GM12878 (cell line): ENCODE measurements at regions not wholly inside any gene's neighbourhood (a gene's known extent, or its start where the extent isn't known, plus 50 kb on each side); places are given as distances from the start of the nearest gene placed in this dataset.

Experiments
- CTCF ChIP-seq, 3 experiments: IDR thresholded peaks in 2 of 3; conservative IDR thresholded peaks in 1 of 3; 2 replicates each; pipeline ENCODE4 v1.5.1; 2011; ENCODE audit warnings: low read depth in 3 of 3, low read length in 3 of 3, mild to moderate bottlenecking in 3 of 3, control low read depth in 2 of 3, moderate library complexity in 2 of 3, inconsistent platforms in 1 of 3, mixed read lengths in 1 of 3; ENCODE audit not compliant: control insufficient read depth in 2 of 3, insufficient read depth in 1 of 3; ENCODE audit errors: extremely low read depth in 1 of 3
- SMAD1 ChIP-seq: fragments of 450-650 bp; IDR thresholded peaks from 2 replicates; pipeline ENCODE4 v1.6.1; 2018; ENCODE audit warnings: mild to moderate bottlenecking, low read depth; ENCODE audit not compliant: partially characterized antibody

GRCh38 chr12:76189851-76190250 lies 105.4 kb upstream of the NAP1L1 start:
- TF ChIP-seq CTCF (IDR thresholded peaks at IDR 0.05 in 2 of 3, conservative IDR thresholded peaks at IDR 0.05 in 1 of 3; ENCODE audit: control insufficient read depth in 2 of 3, extremely low read depth in 1 of 3, insufficient read depth in 1 of 3, low read depth in 3 of 3, low read length in 3 of 3) (no peak), SMAD1 (no peak)
